ENCODE measurements at regions not wholly inside any gene's neighbourhood (a gene's known extent, or its start where the extent isn't known, plus 50 kb on each side); places are given as distances from the start of the nearest gene placed in this dataset.

GRCh38 chr13:83536941-83537340 lies 345.3 kb downstream of the SLITRK1 start:
- TF ChIP-seq POLR2A (IDR thresholded peaks at IDR 0.05) (no peak), CTCF (IDR thresholded peaks at IDR 0.05) (no peak)
